NCI-H82 treated with DMSO at 0.1 percent for 48 hours (cell line): ENCODE measurements at regions not wholly inside any gene's neighbourhood (a gene's known extent, or its start where the extent isn't known, plus 50 kb on each side); places are given as distances from the start of the nearest gene placed in this dataset.

ENCODE experiments used
- DNase-seq: peaks from one replicate; lab custom pipeline; 2025; ENCODE audit not compliant: unreplicated experiment; lab: John Stamatoyannopoulos, UW

DNA sequence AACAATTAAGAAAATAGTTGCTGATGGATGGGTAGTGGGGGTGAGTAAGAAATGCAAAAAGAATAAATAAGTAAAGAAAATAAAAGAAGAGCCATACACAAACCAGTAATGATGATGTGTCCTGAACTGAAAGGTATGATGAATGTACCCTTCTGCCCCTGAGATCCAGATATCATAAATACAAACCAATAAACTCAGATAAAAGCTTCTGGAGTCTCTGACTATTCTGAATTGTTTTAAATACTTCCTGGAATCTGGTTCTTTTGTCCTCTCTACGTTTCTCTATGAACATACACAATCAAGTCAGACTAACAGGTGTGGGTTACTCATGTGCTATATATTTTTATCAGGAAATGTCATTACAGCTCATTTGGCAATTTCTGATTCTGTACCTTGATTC lies 153.4 kb downstream of the PPP1R2C start:
- no peak for DNase-seq

DNA sequence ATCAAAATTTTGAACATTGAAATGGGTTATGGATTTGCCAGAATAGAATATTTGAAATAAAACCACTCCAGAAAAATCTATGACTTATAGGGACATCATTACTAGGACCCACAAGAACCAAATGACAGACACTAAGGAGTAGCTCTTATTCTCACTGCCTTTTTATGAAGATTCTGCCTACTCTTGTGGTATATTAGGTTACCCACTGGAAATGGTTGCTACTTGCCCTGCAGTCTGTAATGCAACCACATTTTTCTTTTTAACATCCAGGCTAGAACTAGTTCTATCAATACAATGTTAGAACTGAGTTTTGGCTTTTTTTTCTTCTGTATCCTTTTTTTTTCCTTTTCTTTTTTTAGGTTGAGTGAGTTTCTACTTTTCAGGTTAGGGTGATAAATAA lies 158.9 kb downstream of the PPP1R2C start:
- DNase-seq, result no peak

DNA sequence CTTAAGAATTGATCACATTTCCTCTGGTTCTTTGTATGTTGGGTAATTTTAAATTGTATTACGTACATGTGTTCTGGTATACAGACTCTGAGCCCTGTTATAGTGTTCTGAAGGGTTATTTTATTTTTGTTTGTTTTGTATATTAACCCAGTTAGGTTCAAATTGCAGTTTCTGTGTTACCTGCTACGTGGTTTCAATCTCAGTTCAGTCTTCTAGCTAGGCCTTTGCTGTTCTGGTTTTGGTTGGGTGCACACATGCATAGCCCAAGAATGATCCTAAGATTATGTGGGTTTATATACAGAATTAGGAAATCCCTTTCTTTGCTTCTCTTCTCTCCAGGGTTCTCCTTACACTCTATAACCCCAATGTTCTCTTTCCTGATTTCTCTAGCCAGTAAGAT lies 161.0 kb downstream of the PPP1R2C start:
- DNase-seq, result no peak

DNA sequence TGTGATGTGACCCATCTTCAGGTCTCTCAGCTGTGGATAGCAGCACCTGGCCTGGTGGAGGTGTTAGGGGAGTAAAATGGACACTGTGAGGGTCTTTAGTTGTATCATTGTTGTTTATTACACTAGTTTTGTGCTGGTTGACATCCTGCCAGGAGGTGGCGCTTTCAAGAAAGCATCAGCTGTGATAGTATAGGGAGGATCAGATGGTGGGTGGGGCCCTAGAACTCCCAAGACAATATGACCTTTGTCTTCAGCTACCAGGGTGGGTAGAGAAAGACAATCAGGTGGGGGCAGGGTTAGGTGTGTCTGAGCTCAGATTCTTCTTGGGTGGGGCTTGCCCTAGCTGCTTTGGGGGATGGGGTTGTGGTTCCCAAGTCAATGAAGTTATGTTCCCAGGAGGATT lies 162.8 kb downstream of the PPP1R2C start:
- DNase-seq, result no peak

- no peak for DNase-seq
Measured at GRCh38 chrX:42606591-42606990, 171.4 kb downstream of the PPP1R2C start.

DNA sequence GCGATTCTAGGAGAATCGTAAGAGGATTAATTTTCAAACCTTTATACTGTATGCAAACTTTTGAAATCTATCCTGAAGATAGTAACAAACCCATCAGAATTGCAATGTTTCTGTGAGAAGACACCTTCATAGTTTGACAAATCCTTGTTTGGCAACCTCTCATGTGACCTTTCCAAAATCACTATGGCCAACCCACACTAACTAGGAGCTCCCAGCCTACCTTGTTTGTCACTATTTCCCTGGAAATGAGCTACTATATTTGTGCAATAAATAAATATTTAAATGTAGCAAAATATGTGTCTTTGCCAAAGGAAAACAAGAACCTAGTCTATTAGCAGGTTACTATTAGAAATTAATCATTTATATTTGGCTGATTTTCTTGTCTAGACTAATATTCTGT lies 173.7 kb downstream of the PPP1R2C start:
- no peak for DNase-seq

DNA sequence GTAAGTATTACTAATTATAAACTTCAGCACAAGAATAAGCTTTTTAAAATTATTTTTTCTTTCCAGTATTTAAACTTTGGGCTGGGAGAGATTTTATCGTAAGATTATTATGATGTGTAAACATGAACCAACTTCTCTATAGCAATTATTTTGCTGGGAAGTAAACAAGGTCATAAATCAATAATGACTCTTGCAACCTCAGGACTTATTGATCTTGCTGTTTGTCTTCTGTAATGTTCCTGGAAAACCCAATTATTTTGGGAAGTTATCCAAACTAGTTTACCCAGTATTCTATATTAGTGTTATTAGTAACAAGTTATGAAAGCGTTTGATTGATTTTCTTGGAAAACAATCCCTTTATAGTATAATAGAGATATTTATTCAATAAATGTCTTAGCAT lies 174.9 kb downstream of the PPP1R2C start:
- DNase-seq, result no peak

- DNase-seq, result no peak
Measured at GRCh38 chrX:42602566-42602965, 175.4 kb downstream of the PPP1R2C start.

- no peak for DNase-seq
Measured at GRCh38 chrX:42602136-42602535, 175.8 kb downstream of the PPP1R2C start.

DNA sequence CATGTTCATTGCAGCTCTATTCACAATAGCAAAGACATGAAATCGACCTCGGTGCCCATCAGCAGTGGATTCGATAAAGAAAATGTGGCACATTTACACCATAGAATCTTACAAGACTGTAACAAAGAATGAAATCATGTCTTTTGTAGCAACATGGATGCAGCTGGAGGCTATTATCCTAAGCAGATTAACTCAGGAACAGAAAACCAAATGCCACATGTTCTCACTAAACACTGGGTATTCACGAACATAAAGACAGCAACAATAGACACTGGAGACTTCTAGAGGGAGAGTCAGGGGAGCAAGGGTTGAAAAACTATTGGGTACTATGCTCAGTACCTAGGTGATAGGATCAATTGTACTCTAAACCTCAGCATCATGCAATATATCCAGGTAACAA lies 180.5 kb downstream of the PPP1R2C start:
- DNase-seq, result peak; percentile 40

GRCh38 chrX:42585842-42586621 lies 191.9 kb downstream of the PPP1R2C start:
- no peak for DNase-seq

DNA sequence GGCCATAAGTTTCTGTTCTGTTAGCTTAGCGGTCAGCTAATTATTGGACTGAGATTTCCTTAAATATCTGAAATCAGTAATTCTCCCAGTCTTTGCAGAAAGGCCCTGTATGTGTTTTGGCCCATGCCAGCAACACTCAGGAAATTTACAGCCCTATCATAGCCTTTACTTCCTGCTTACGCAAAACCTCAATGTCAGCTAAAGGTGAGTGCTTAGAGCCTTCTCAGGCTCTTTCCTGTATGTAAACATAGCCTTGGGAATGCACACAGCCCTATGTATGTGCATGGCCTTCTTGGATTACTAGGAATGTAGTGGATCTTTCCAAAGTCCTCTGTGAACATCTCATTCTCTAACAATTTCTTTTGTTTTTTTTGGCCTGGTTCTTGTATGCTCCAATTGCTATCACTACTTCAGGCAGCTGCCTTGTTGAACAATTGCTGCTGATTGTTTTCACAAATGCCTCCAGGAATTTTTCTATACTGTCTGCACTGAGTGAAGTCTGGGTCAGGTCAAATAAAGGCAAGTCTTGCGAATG lies 200.0 kb downstream of the PPP1R2C start:
- no peak for DNase-seq

GRCh38 chrX:42567268-42567667 lies 210.7 kb downstream of the PPP1R2C start:
- DNase-seq, result no peak

DNA sequence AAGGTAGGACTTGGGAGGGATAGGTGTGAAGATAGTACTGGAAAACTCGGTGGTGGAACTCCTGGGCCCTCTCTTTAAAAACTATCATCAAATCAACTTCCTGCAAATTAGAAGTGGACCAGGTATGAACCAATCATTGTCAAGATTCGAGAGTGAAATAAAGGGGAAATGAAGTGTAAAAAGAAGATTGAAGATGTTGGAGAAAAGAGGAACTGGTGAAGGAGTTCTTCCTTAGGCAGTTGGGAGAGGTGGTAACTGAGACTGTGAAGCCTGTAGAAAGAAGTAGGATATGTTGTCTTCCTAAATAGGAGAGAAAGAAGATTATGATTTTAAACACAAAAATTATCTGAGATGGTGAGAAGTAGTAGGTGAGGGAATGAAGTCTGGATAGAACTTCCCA lies 212.2 kb downstream of the PPP1R2C start:
- DNase-seq, result no peak

- no peak for DNase-seq
Measured at GRCh38 chrX:42546800-42547199, 231.2 kb downstream of the PPP1R2C start.

GRCh38 chrX:42544883-42545282 lies 233.1 kb downstream of the PPP1R2C start:
- no peak for DNase-seq

GRCh38 chrX:42541554-42541953 lies 236.4 kb downstream of the PPP1R2C start:
- DNase-seq, result no peak

- no peak for DNase-seq
Measured at GRCh38 chrX:42540146-42540545, 237.8 kb downstream of the PPP1R2C start.

DNA sequence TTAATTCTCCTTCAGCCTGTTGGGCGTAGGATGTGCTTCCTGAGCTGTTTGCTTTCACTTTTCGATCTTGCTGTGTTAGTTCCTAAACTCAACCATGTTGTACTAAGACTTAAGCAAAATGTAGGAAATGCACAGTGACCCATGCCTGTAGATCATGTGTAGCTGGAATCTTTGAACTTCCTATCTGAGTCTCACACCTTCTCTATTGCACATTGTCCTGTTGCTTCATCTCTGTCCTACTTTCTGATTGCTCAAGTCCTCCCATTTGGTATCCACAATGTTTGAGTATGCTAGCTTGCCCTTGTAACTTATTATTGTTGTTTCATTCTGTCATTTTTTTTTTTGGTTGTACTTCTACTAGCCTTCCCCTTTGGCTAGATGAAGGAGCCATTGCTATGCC lies 239.6 kb downstream of the PPP1R2C start:
- DNase-seq, result no peak

DNA sequence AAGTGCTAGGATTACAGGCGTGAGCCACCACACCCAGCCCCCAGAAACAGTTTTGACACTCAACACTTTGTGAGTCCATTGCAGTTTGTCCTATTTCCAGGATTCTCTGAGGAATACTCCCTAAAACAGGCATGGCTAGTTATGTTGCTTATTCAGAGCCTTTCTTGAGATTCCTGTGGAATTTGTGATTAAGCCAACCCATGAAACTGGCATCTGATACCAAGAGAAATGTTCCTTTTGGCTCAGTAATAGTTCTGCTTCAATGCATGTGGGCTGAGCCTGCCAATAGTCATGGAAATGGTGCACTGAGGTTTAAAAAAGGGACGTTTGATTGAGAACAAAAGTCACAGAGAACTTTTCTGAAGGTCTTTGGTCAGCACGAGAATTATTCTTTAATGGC lies 241.7 kb downstream of the PPP1R2C start:
- DNase-seq, result no peak

GRCh38 chrX:42535233-42535632 lies 242.7 kb downstream of the PPP1R2C start:
- no peak for DNase-seq

DNA sequence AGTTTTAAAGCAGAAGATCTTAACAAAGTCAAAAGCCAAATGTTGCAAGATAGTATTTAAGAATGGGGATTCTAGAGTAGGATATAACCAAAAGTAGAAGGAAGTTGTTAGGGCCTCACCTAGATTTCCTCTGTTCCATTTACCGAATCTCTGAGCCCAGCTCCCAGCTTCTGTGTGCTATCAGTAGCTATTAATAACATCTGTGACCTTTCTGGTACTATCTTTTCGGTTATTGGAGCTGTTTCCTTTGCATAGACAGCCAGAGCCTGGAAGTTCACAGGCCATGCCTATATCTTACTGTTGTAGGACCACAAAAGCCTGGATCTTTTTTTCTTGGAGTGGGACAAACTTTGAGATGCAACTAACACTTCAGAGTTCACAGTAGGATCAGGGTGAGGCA lies 244.2 kb downstream of the PPP1R2C start:
- DNase-seq, result no peak

GRCh38 chrX:42531441-42531840 lies 246.5 kb downstream of the PPP1R2C start:
- DNase-seq, result no peak
